Esophagus muscularis mucosa (tissue), 3 donors: ENCODE measurements at regions not wholly inside any gene's neighbourhood (a gene's known extent, or its start where the extent isn't known, plus 50 kb on each side); places are given as distances from the start of the nearest gene placed in this dataset.

Experiments
- POLR2A ChIP-seq: fragments of 450-650 bp; IDR thresholded peaks from one replicate; pipeline ENCODE4 v1.6.1; 2017; ENCODE audit warnings: antibody characterized with exemption, moderate library complexity, mild to moderate bottlenecking, low read depth
- POLR2AphosphoS5 ChIP-seq, 2 donors: sonication (generic); formaldehyde crosslinking; IDR thresholded peaks; one replicate each; pipeline ENCODE4 v1.6.1; 2017; ENCODE audit warnings: antibody characterized with exemption in 2 of 2
- TF ChIP-seq, protein P1 (sequence below), 3 experiments: fragments of 200-600 bp in 2 of 3; fragments of 450-650 bp in 1 of 3; sonication (generic) in 2 of 3; IDR thresholded peaks; one replicate each; pipeline ENCODE4 v1.5.1; 2017 to 2019; ENCODE audit warnings: antibody characterized with exemption in 3 of 3, mild to moderate bottlenecking in 2 of 3, moderate library complexity in 1 of 3

GRCh38 chr3:43922374-43922773 lies 231.6 kb downstream of the ABHD5 start:
- TF ChIP-seq, protein P1, sequence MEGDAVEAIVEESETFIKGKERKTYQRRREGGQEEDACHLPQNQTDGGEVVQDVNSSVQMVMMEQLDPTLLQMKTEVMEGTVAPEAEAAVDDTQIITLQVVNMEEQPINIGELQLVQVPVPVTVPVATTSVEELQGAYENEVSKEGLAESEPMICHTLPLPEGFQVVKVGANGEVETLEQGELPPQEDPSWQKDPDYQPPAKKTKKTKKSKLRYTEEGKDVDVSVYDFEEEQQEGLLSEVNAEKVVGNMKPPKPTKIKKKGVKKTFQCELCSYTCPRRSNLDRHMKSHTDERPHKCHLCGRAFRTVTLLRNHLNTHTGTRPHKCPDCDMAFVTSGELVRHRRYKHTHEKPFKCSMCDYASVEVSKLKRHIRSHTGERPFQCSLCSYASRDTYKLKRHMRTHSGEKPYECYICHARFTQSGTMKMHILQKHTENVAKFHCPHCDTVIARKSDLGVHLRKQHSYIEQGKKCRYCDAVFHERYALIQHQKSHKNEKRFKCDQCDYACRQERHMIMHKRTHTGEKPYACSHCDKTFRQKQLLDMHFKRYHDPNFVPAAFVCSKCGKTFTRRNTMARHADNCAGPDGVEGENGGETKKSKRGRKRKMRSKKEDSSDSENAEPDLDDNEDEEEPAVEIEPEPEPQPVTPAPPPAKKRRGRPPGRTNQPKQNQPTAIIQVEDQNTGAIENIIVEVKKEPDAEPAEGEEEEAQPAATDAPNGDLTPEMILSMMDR (IDR thresholded peaks at IDR 0.05): no peak
- TF ChIP-seq POLR2AphosphoS5 (IDR thresholded peaks at IDR 0.05): no peak
- TF ChIP-seq POLR2A: no peak
